Osteocyte (in vitro differentiated cells): ENCODE measurements at regions not wholly inside any gene's neighbourhood (a gene's known extent, or its start where the extent isn't known, plus 50 kb on each side); places are given as distances from the start of the nearest gene placed in this dataset.

ENCODE experiments used
- DNase-seq: peaks from one replicate; pipeline ENCODE4 v3.0.0; 2021; ENCODE audit warnings: mixed read lengths; ENCODE audit not compliant: unreplicated experiment; ENCODE audit errors: extremely low spot score
- H3K27ac Mint-ChIP-seq: one replicate; pipeline ENCODE4 v1.8.0; 2021; ENCODE audit warnings: mild to moderate bottlenecking, mixed read lengths; ENCODE audit not compliant: unreplicated experiment
- H3K27me3 Mint-ChIP-seq: one replicate; pipeline ENCODE4 v1.8.0; 2021; ENCODE audit warnings: mixed read lengths; ENCODE audit not compliant: unreplicated experiment
- H3K36me3 Mint-ChIP-seq: one replicate; pipeline ENCODE4 v1.8.0; 2021; ENCODE audit warnings: mixed read lengths; ENCODE audit not compliant: unreplicated experiment
- H3K4me1 Mint-ChIP-seq: one replicate; pipeline ENCODE4 v1.8.0; 2021; ENCODE audit warnings: mixed read lengths; ENCODE audit not compliant: unreplicated experiment
- H3K4me3 Mint-ChIP-seq: one replicate; pipeline ENCODE4 v1.8.0; 2021; ENCODE audit warnings: mild to moderate bottlenecking, moderate library complexity, mixed read lengths; ENCODE audit not compliant: unreplicated experiment
- H3K9me3 Mint-ChIP-seq: one replicate; pipeline ENCODE4 v1.8.0; 2021; ENCODE audit warnings: mixed read lengths; ENCODE audit not compliant: unreplicated experiment
- TF ChIP-seq, protein P1 (sequence below): fragments of 200-600 bp; sonication (generic); IDR thresholded peaks from 2 replicates; pipeline ENCODE4 v1.5.0; 2021; ENCODE audit warnings: antibody characterized with exemption, mild to moderate bottlenecking, moderate library complexity

DNA sequence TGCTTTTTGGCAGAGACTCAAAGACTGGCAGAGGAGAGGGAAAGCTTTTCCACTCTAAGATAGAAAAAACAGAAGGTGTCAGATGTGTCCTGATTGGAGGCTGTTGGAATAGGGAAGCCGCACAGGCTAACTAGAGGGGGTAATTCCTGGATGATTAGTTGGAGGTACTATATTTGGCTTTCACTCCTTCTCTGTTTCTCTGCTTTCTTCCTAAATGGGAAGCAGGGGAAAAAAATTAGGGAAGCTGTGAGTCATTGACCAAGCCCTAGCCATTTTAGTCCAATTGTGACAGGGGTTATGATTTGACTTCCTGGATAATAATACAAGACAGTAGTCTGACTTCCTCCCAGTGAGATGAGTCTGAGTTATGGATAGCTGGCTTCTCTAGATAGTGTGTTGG, 475.2 kb upstream of the CELF2 start:
- no peaks in the 10 kb centered on the region for H3K27me3 Mint-ChIP-seq
- H3K4me3 Mint-ChIP-seq, result no peak overlapping the region
- H3K4me1 Mint-ChIP-seq, result peaks cover 4% of the 10 kb centered on the region
- no peak for DNase-seq
- H3K9me3 Mint-ChIP-seq, result no peaks in the 10 kb centered on the region
- no peaks in the 10 kb centered on the region for H3K36me3 Mint-ChIP-seq
- H3K27ac Mint-ChIP-seq, result no peak overlapping the region
- TF ChIP-seq, protein P1, sequence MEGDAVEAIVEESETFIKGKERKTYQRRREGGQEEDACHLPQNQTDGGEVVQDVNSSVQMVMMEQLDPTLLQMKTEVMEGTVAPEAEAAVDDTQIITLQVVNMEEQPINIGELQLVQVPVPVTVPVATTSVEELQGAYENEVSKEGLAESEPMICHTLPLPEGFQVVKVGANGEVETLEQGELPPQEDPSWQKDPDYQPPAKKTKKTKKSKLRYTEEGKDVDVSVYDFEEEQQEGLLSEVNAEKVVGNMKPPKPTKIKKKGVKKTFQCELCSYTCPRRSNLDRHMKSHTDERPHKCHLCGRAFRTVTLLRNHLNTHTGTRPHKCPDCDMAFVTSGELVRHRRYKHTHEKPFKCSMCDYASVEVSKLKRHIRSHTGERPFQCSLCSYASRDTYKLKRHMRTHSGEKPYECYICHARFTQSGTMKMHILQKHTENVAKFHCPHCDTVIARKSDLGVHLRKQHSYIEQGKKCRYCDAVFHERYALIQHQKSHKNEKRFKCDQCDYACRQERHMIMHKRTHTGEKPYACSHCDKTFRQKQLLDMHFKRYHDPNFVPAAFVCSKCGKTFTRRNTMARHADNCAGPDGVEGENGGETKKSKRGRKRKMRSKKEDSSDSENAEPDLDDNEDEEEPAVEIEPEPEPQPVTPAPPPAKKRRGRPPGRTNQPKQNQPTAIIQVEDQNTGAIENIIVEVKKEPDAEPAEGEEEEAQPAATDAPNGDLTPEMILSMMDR, result no peak

DNA sequence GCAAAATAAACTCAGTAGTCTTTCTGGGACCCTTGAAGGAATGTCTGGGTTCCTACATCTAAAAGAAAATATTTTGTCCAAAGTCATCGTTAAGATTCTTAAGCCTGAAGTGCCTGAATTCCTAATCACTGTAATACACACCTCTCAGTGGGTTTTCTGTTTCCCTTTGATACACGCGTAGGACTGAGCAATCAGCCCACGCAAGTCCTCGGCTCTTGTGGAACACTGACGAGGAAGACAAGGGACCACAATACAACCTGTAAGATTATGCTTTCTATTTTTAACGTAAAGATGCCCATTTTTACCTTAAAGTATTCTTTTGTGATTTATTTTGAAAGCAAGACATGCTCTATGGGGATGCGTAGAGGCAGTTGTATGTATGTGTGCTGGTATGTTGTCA, 472.8 kb upstream of the CELF2 start:
- TF ChIP-seq, protein P1, result no peak
- Mint-ChIP-seq H3K36me3 (no peaks in the 10 kb centered on the region), H3K9me3 (no peaks in the 10 kb centered on the region), H3K4me3 (no peak overlapping the region), H3K27me3 (no peaks in the 10 kb centered on the region), H3K4me1 (peaks cover 4% of the 10 kb centered on the region), H3K27ac (no peak overlapping the region)
- DNase-seq, result no peak

DNA sequence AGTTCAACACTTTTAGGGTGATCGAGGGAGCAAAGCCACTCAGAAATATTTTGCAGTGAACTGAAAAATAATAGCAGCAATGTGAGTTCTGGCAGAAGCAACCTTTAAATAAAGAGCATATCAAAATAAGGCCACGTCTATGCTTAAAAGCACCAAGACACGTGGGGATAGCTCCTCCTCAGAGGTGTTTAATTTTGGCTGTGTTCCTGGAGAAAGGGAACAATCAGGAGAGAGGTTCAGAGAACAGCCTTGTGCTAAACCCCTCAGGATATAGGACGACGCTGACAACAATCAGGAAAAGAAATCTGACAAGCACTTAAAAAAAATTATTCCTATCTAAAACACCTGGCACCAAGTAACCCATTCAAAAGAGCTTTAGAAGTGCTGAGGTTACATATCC, 471.9 kb upstream of the CELF2 start:
- no peaks in the 10 kb centered on the region for H3K27me3 Mint-ChIP-seq
- no peak overlapping the region for H3K4me3 Mint-ChIP-seq
- TF ChIP-seq, protein P1, result no peak
- no peaks in the 10 kb centered on the region for H3K9me3 Mint-ChIP-seq
- H3K27ac Mint-ChIP-seq, result no peak overlapping the region
- DNase-seq, result no peak
- H3K4me1 Mint-ChIP-seq, result peaks cover 4% of the 10 kb centered on the region
- H3K36me3 Mint-ChIP-seq, result no peaks in the 10 kb centered on the region

DNA sequence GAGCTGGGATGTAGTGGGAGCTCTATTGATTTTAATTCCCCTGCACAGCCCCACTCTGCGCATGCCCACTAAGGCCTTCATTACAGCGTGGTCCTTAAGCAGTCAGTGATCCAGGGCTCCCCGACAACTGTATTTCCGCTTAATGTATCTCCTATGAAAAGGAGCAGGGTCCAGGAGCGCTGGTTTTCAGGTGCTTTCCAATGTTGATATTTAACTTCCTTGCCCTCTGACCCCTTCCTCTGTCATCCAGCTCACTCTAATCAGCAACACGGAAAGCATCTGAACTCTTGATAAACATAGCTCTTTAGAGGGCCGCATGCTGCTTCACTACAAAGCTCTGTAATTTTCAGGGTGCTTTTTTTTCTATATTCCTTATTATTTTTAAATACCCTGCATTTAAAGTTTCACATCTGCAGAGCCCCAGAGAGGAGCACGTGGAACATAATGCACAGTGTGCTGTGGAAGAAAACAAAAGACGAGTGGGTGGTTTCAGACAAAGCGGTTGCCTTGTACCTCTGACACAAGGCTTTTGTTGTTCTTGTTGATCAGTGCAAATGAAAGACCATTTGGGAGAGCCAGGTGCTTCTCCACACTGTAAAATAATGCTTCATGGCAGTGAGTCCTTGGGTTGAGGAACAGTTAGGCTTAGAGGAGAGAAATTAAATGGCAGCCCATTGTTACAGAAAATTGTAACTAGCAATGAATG, 465.9 kb upstream of the CELF2 start:
- H3K9me3 Mint-ChIP-seq, result no peaks in the 10 kb centered on the region
- H3K36me3 Mint-ChIP-seq, result no peaks in the 10 kb centered on the region

DNA sequence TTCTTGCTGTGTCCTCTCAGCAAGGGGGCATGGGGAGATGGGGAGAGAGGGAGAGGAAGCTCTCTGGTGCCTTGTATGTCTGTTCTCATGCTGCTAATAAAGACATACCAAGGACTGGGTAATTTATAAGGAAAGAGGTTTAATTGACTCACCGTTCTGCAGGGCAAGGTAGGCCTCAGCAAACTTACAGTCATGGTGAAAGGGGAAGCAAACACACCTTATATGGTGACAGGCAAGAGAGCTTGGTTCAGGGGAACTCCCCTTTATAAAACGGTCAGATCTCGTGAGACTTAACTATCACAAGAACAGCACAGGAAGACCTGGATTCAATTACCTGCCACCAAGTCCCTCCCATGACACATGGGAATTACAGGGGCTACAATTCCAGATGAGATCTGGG, 464.7 kb upstream of the CELF2 start:
- no peaks in the 10 kb centered on the region for H3K4me1 Mint-ChIP-seq
- H3K9me3 Mint-ChIP-seq, result no peaks in the 10 kb centered on the region
- H3K4me3 Mint-ChIP-seq, result no peak overlapping the region
- DNase-seq, result no peak
- TF ChIP-seq, protein P1, result no peak
- H3K27ac Mint-ChIP-seq, result no peak overlapping the region
- no peaks in the 10 kb centered on the region for H3K27me3 Mint-ChIP-seq
- H3K36me3 Mint-ChIP-seq, result no peaks in the 10 kb centered on the region

More for the DNA sequence above, 465.9 kb upstream of the CELF2 start:
- Mint-ChIP-seq H3K4me1 (no peaks in the 10 kb centered on the region), H3K27ac (no peak overlapping the region), H3K27me3 (no peaks in the 10 kb centered on the region), H3K4me3 (no peak overlapping the region)
- no peak for DNase-seq
- TF ChIP-seq, protein P1, result no peak
